Superior temporal gyrus (tissue), 1 donor: ENCODE measurements at regions not wholly inside any gene's neighbourhood (a gene's known extent, or its start where the extent isn't known, plus 50 kb on each side); places are given as distances from the start of the nearest gene placed in this dataset.
"Not testable (repeated sequence)": the region's sequence is repeated elsewhere in the genome, so short reads cannot be mapped to it uniquely, and the experiment has no call there.

Experiments
- DNase-seq: peaks from one replicate; pipeline ENCODE4 v3.0.0-alpha.2; 2016; ENCODE audit errors: extremely low spot score

GRCh38 chrX:45596188-45596808 is 395.6 kb upstream of the DIPK2B start:
- DNase-seq, result no peak

GRCh38 chrX:45592101-45592500 is 391.4 kb upstream of the DIPK2B start:
- DNase-seq, result no peak

GRCh38 chrX:45591650-45592049 is 391.0 kb upstream of the DIPK2B start:
- no peak for DNase-seq

GRCh38 chrX:45584717-45585116 is 384.0 kb upstream of the DIPK2B start:
- no peak for DNase-seq

GRCh38 chrX:45577361-45577760 is 376.7 kb upstream of the DIPK2B start:
- no peak for DNase-seq

GRCh38 chrX:45571453-45571852 is 370.8 kb upstream of the DIPK2B start:
- DNase-seq, result no peak

GRCh38 chrX:45566456-45566855 is 365.8 kb upstream of the DIPK2B start:
- DNase-seq, result no peak

GRCh38 chrX:45557387-45557786 is 356.7 kb upstream of the DIPK2B start:
- DNase-seq, result no peak

GRCh38 chrX:45554736-45555135 is 354.1 kb upstream of the DIPK2B start:
- no peak for DNase-seq

GRCh38 chrX:45553417-45553816 is 352.7 kb upstream of the DIPK2B start:
- DNase-seq, result no peak

GRCh38 chrX:45546697-45547096 is 346.0 kb upstream of the DIPK2B start:
- not testable (repeated sequence) for DNase-seq

GRCh38 chrX:45540181-45540580 is 339.5 kb upstream of the DIPK2B start:
- DNase-seq, result peak; percentile 6

GRCh38 chrX:45537936-45538335 is 337.3 kb upstream of the DIPK2B start:
- no peak for DNase-seq

GRCh38 chrX:45527834-45528233 is 327.2 kb upstream of the DIPK2B start:
- no peak for DNase-seq

- DNase-seq, result no peak
Measured at GRCh38 chrX:45524805-45525204, 324.1 kb upstream of the DIPK2B start.

- DNase-seq, result no peak
Measured at GRCh38 chrX:45524296-45524695, 323.6 kb upstream of the DIPK2B start.

- no peak for DNase-seq
Measured at GRCh38 chrX:45518552-45518951, 317.9 kb upstream of the DIPK2B start.

GRCh38 chrX:45517090-45517973 is 316.7 kb upstream of the DIPK2B start:
- DNase-seq, result no peak

GRCh38 chrX:45515262-45516215 is 314.9 kb upstream of the DIPK2B start:
- peak; percentile 49 for DNase-seq

GRCh38 chrX:45513042-45513441 is 312.4 kb upstream of the DIPK2B start:
- DNase-seq, result no peak

GRCh38 chrX:45508454-45508853 is 307.8 kb upstream of the DIPK2B start:
- DNase-seq, result no peak

GRCh38 chrX:45506149-45506730 is 305.6 kb upstream of the DIPK2B start:
- no peak for DNase-seq
